GM19452 (cell line): ENCODE measurements at regions not wholly inside any gene's neighbourhood (a gene's known extent, or its start where the extent isn't known, plus 50 kb on each side); places are given as distances from the start of the nearest gene placed in this dataset.
"Not testable (repeated sequence)": the region's sequence is repeated elsewhere in the genome, so short reads cannot be mapped to it uniquely, and the experiment has no call there.

Experiments used
- ATAC-seq: cut with Tn5 transposase; IDR thresholded peaks from one replicate; pipeline ENCODE4 v1.9.1; 2021; ENCODE audit not compliant: unreplicated experiment

GRCh38 chr13:75180805-75181455, 301.0 kb downstream of the TBC1D4 start:
- no peak for ATAC-seq

GRCh38 chr13:75178436-75178835, 303.5 kb downstream of the TBC1D4 start:
- no peak for ATAC-seq

- ATAC-seq: no peak
Measured at GRCh38 chr13:75175575-75175974, 306.4 kb downstream of the TBC1D4 start.

- ATAC-seq: not testable (repeated sequence)
Measured at GRCh38 chr13:75175097-75175496, 306.9 kb downstream of the TBC1D4 start.

GRCh38 chr13:75174481-75174880, 307.5 kb downstream of the TBC1D4 start:
- ATAC-seq: no peak

GRCh38 chr13:75173457-75174356, 308.3 kb downstream of the TBC1D4 start:
- ATAC-seq: no peak

GRCh38 chr13:75170311-75170710, 311.7 kb downstream of the TBC1D4 start:
- ATAC-seq: no peak

- ATAC-seq: no peak
Measured at GRCh38 chr13:75165543-75166230, 316.3 kb downstream of the TBC1D4 start.

GRCh38 chr13:75161804-75162203, 320.2 kb downstream of the TBC1D4 start:
- no peak for ATAC-seq

- ATAC-seq: no peak
Measured at GRCh38 chr13:75160984-75161383, 321.0 kb downstream of the TBC1D4 start.

- no peak for ATAC-seq
Measured at GRCh38 chr13:75154331-75154730, 327.6 kb downstream of the TBC1D4 start.

- ATAC-seq: no peak
Measured at GRCh38 chr13:75153834-75154233, 328.1 kb downstream of the TBC1D4 start.

GRCh38 chr13:75153386-75153785, 328.6 kb downstream of the TBC1D4 start:
- ATAC-seq: no peak

GRCh38 chr13:75151081-75151643, 330.8 kb downstream of the TBC1D4 start:
- no peak for ATAC-seq

- no peak for ATAC-seq
Measured at GRCh38 chr13:75149776-75150175, 332.2 kb downstream of the TBC1D4 start.

GRCh38 chr13:75147946-75148345, 334.0 kb downstream of the TBC1D4 start:
- ATAC-seq: no peak

- no peak for ATAC-seq
Measured at GRCh38 chr13:75146436-75146835, 335.5 kb downstream of the TBC1D4 start.

- no peak for ATAC-seq
Measured at GRCh38 chr13:75145927-75146326, 336.0 kb downstream of the TBC1D4 start.

- no peak for ATAC-seq
Measured at GRCh38 chr13:75139291-75139690, 342.7 kb downstream of the TBC1D4 start.

GRCh38 chr13:75137911-75138571, 343.9 kb downstream of the TBC1D4 start:
- ATAC-seq: no peak

GRCh38 chr13:75136151-75136550, 345.8 kb downstream of the TBC1D4 start:
- no peak for ATAC-seq
